HG03095 (cell line): ENCODE measurements at regions not wholly inside any gene's neighbourhood (a gene's known extent, or its start where the extent isn't known, plus 50 kb on each side); places are given as distances from the start of the nearest gene placed in this dataset.

ENCODE experiments used
- ATAC-seq: cut with Tn5 transposase; IDR thresholded peaks from one replicate; pipeline ENCODE4 v1.9.1; 2021; ENCODE audit warnings: moderate library complexity; ENCODE audit not compliant: unreplicated experiment

DNA sequence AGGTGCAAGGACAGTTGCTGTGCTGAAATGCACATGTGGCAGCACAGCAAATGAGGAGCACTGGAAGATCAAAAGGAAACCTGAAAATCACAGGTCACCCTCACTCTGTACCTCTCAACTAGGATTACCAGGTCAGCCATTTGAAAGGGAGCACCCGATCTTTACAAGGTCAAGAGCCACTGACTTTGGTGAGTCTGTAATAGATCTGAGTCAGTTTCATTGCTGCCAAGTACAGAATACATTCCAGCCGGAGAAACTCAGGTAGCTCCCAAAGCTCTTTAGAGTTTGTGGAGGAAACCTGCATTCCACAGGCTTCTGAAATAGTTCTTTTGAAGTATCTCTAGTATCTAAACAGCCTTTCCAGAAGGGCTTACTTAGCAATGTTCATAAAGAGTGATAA, 217.5 kb downstream of the SNX13 start:
- ATAC-seq: no peak

DNA sequence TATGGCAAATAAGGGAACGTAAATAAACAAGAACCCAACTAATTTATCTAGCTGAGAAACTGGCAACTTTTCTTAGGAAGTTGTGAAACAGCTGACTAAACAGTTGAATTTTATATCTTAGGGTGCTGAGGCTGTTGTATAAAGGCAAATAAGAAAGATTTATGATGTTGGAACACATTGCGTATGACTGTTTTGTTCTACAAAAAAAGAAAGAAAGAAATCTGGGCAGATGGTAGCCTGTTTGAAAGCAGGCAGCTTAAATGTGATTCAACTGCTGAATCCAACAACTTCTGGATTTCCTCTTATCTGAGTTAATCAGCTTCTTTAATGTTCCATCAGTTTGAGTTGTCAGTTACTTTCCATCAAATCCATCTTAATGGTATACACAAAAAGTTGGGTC, 214.5 kb downstream of the SNX13 start:
- no peak for ATAC-seq

GRCh38 chr7:17732083-17732482, 208.2 kb downstream of the SNX13 start:
- ATAC-seq: no peak
